GM18868 (cell line): ENCODE measurements at regions not wholly inside any gene's neighbourhood (a gene's known extent, or its start where the extent isn't known, plus 50 kb on each side); places are given as distances from the start of the nearest gene placed in this dataset.

Experiments
- ATAC-seq: cut with Tn5 transposase; IDR thresholded peaks from one replicate; pipeline ENCODE4 v1.9.1; 2021; ENCODE audit warnings: mild to moderate bottlenecking, moderate library complexity; ENCODE audit not compliant: unreplicated experiment

GRCh38 chr2:5507367-5507766 lies 184.8 kb upstream of the SOX11 start:
- ATAC-seq, result no peak

- ATAC-seq, result no peak
Measured at GRCh38 chr2:5509362-5509761, 182.8 kb upstream of the SOX11 start.

- no peak for ATAC-seq
Measured at GRCh38 chr2:5510082-5510481, 182.1 kb upstream of the SOX11 start.

GRCh38 chr2:5515693-5516092 lies 176.5 kb upstream of the SOX11 start:
- no peak for ATAC-seq

GRCh38 chr2:5519286-5519685 lies 172.9 kb upstream of the SOX11 start:
- ATAC-seq, result no peak

GRCh38 chr2:5520463-5520972 lies 171.7 kb upstream of the SOX11 start:
- ATAC-seq, result no peak

- ATAC-seq, result no peak
Measured at GRCh38 chr2:5521461-5521860, 170.7 kb upstream of the SOX11 start.

- no peak for ATAC-seq
Measured at GRCh38 chr2:5524551-5524950, 167.6 kb upstream of the SOX11 start.

GRCh38 chr2:5528706-5529105 lies 163.5 kb upstream of the SOX11 start:
- ATAC-seq, result no peak

GRCh38 chr2:5530011-5530696 lies 162.0 kb upstream of the SOX11 start:
- no peak for ATAC-seq

- ATAC-seq, result no peak
Measured at GRCh38 chr2:5535301-5535700, 156.9 kb upstream of the SOX11 start.

- ATAC-seq, result no peak
Measured at GRCh38 chr2:5537180-5537688, 154.9 kb upstream of the SOX11 start.

- no peak for ATAC-seq
Measured at GRCh38 chr2:5538313-5538712, 153.9 kb upstream of the SOX11 start.

- no peak for ATAC-seq
Measured at GRCh38 chr2:5538772-5539171, 153.4 kb upstream of the SOX11 start.

- ATAC-seq, result no peak
Measured at GRCh38 chr2:5539282-5540165, 152.7 kb upstream of the SOX11 start.

- no peak for ATAC-seq
Measured at GRCh38 chr2:5540856-5541255, 151.3 kb upstream of the SOX11 start.

- no peak for ATAC-seq
Measured at GRCh38 chr2:5544205-5544786, 147.9 kb upstream of the SOX11 start.

- ATAC-seq, result no peak
Measured at GRCh38 chr2:5546181-5546580, 146.0 kb upstream of the SOX11 start.

- no peak for ATAC-seq
Measured at GRCh38 chr2:5548991-5549715, 143.0 kb upstream of the SOX11 start.

- ATAC-seq, result no peak
Measured at GRCh38 chr2:5549771-5550170, 142.4 kb upstream of the SOX11 start.

- no peak for ATAC-seq
Measured at GRCh38 chr2:5555636-5556035, 136.5 kb upstream of the SOX11 start.
